AG09319 (cell line): ENCODE measurements at regions not wholly inside any gene's neighbourhood (a gene's known extent, or its start where the extent isn't known, plus 50 kb on each side); places are given as distances from the start of the nearest gene placed in this dataset.

Experiments
- DNase-seq: peaks from one replicate; pipeline ENCODE4 v3.0.0-alpha.2; 2010; ENCODE audit warnings: low read depth; ENCODE audit errors: extremely low read depth
- TF ChIP-seq, protein P1 (sequence below): IDR thresholded peaks from 2 replicates; pipeline ENCODE4 v1.5.1; 2011; ENCODE audit warnings: low read depth, mild to moderate bottlenecking, inconsistent platforms, low read length, moderate library complexity

DNA sequence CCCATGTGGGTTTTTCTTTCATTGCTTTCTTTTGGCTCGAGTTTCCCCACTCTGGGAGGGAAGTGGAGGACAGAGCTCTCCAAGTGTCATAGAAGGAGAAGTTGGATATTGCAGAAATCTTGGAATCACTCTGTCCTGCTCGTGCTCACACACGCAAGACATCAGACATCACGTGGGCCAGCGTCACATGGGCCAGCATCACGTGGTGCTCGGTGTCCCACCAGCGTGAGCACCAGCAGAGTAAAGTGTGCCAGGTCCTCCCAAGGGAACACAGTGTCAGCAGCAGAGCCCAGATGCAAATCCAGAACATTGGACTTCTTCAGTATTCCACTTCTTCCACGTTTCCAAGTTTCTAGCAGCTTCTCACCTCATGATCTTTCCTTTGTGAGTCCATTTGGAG, 327.0 kb downstream of the FOXL1 start:
- TF ChIP-seq, protein P1, sequence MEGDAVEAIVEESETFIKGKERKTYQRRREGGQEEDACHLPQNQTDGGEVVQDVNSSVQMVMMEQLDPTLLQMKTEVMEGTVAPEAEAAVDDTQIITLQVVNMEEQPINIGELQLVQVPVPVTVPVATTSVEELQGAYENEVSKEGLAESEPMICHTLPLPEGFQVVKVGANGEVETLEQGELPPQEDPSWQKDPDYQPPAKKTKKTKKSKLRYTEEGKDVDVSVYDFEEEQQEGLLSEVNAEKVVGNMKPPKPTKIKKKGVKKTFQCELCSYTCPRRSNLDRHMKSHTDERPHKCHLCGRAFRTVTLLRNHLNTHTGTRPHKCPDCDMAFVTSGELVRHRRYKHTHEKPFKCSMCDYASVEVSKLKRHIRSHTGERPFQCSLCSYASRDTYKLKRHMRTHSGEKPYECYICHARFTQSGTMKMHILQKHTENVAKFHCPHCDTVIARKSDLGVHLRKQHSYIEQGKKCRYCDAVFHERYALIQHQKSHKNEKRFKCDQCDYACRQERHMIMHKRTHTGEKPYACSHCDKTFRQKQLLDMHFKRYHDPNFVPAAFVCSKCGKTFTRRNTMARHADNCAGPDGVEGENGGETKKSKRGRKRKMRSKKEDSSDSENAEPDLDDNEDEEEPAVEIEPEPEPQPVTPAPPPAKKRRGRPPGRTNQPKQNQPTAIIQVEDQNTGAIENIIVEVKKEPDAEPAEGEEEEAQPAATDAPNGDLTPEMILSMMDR: no peak
- DNase-seq: no peak

GRCh38 chr16:86906623-86907022, 328.3 kb downstream of the FOXL1 start:
- no peak for DNase-seq
- TF ChIP-seq, protein P1: no peak

DNA sequence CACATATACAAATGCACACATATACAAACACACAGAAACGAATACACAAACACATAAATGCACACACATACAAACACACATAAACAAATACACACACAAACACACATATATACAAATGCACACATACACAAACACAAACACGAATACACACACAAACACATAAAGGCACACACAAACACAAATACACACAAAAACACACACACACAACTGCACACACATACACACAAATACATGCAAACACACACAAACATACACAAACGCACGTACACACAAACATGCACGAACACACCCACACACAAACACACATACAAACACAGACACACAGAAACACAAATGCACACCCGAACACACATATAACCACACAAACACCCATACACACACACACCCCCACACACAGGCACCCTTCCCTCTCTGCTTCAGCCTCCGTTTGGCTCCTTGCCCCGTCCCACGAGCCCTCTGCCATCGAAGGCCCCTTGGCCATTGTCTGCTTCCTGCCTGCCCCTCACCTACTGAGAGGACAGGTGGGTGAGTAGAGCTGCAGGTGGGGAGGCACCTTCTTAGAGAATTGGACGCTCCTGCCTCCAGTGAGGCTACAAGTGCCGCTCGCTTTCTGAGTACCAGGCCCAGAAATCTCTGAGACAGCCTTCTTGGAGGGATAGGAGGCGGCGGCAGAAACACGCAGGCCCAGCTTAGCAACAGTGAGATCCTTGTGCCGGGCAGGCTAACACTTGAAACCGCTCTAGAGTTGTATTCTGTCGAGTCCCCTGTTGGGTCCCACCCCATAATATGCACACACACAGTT, 331.2 kb downstream of the FOXL1 start:
- DNase-seq: no peak
- TF ChIP-seq, protein P1: no peak

GRCh38 chr16:86910161-86910769, 331.9 kb downstream of the FOXL1 start:
- TF ChIP-seq, protein P1: no peak
- DNase-seq: no peak

DNA sequence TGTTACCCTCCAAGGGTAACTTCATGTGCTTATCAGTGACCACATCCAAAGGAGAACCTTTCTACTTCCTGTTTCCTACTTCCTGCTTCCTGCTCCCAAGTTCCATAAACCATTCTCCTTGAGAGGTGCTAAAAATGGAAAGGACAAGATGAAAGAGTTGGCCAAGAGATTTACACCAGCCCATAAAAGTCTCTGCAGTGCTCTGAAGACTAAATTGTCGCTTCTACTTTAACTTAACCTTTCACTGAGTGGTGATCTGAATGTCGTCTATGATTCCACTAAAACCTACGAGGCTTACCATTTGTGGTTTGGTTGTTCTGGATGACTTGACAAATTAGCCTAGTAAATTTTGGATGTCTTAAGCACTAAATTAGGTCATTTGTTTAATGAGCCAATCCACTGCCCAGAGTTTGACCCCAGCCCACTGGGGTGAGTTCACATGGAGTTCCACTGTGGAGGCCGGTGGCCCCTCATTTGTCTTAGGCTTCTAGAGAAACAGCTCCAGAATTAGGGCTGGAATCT, 333.1 kb downstream of the FOXL1 start:
- DNase-seq: no peak
- TF ChIP-seq, protein P1: no peak

- TF ChIP-seq, protein P1: no peak
- no peak for DNase-seq
Measured at GRCh38 chr16:86913886-86914285, 335.5 kb downstream of the FOXL1 start.

- no peak for DNase-seq
- TF ChIP-seq, protein P1: no peak
Measured at GRCh38 chr16:86914876-86915717, 336.7 kb downstream of the FOXL1 start.
